IMR-90 (cell line): ENCODE measurements at regions not wholly inside any gene's neighbourhood (a gene's known extent, or its start where the extent isn't known, plus 50 kb on each side); places are given as distances from the start of the nearest gene placed in this dataset.

ENCODE experiments used
- ATAC-seq: fragments of 200-7000 bp; cut with Tn5 transposase; 2 replicates; pipeline ENCODE4 v1.9.1; 2020; ENCODE audit warnings: low read depth, mild to moderate bottlenecking, moderate library complexity
- BruUV-seq: library from RNA; stranded (reverse); fragments of 400-500 nt; replicated peaks from 2 replicates; lab custom pipeline; 2021; lab: Mats Ljungman, UMichigan
- CTCF ChIA-PET: fragments of 300-600 bp; formaldehyde crosslinking; extraction: SDS; loops from one replicate; lab custom pipeline; 2021; ENCODE audit warnings: antibody characterized with exemption; lab: Yijun Ruan, JAX
- POLR2A ChIA-PET: fragments of 300-600 bp; sonication (Branson Sonifier 250); formaldehyde crosslinking; loops from one replicate; lab custom pipeline; 2022; ENCODE audit warnings: antibody characterized with exemption; ENCODE audit not compliant: unreplicated experiment; lab: Charles Lee
- DNase-seq: peaks from one replicate; pipeline ENCODE4 v3.0.0; 2013
- H2AFZ ChIP-seq: replicated peaks from 2 replicates; pipeline ENCODE3; 2013; ENCODE audit warnings: low read length, mild to moderate bottlenecking; ENCODE audit not compliant: poor library complexity
- H2AK5ac ChIP-seq: 2 replicates; pipeline ENCODE4 v1.6.1; 2013; ENCODE audit warnings: low read depth, low read length, inconsistent platforms
- H2AK9ac ChIP-seq: replicated peaks from 2 replicates; pipeline ENCODE3; 2013; ENCODE audit warnings: mild to moderate bottlenecking, low read depth, low read length, moderate library complexity; ENCODE audit not compliant: poor library complexity
- H2BK120ac ChIP-seq: 2 replicates; pipeline ENCODE4 v1.6.1; 2013; ENCODE audit warnings: low read depth, low read length, inconsistent platforms
- H2BK15ac ChIP-seq: 3 replicates; pipeline ENCODE4 v1.6.1; 2013; ENCODE audit warnings: low read depth, low read length, inconsistent platforms
- H2BK20ac ChIP-seq: 2 replicates; pipeline ENCODE4 v1.6.1; 2013; ENCODE audit warnings: low read depth, mild to moderate bottlenecking, inconsistent platforms, low read length, moderate library complexity
- H2BK5ac ChIP-seq: 2 replicates; pipeline ENCODE4 v1.6.1; 2013; ENCODE audit warnings: mild to moderate bottlenecking, low read depth, low read length, inconsistent platforms; ENCODE audit not compliant: poor library complexity, severe bottlenecking
- H3K14ac ChIP-seq: replicated peaks from 2 replicates; pipeline ENCODE4 v1.6.1; 2013; ENCODE audit warnings: low read depth, low read length, inconsistent platforms
- H3K18ac ChIP-seq: 2 replicates; pipeline ENCODE4 v1.6.1; 2013; ENCODE audit warnings: low read depth, low read length, control low read depth
- H3K23ac ChIP-seq: 2 replicates; pipeline ENCODE4 v1.6.1; 2013; ENCODE audit warnings: low read depth, low read length, inconsistent platforms
- H3K27ac ChIP-seq: 2 replicates; pipeline ENCODE4 v1.5.1; 2013; ENCODE audit warnings: mild to moderate bottlenecking, control low read depth, low read length; ENCODE audit not compliant: insufficient read depth
- H3K27me3 ChIP-seq: 2 replicates; pipeline ENCODE4 v1.6.1; 2013; ENCODE audit warnings: low read length; ENCODE audit not compliant: control insufficient read depth, insufficient read depth
- H3K36me3 ChIP-seq: 2 replicates; pipeline ENCODE4 v1.6.1; 2013; ENCODE audit warnings: low read length, mixed read lengths; ENCODE audit not compliant: control insufficient read depth, insufficient read depth
- H3K4ac ChIP-seq: 2 replicates; pipeline ENCODE4 v1.6.1; 2013; ENCODE audit warnings: low read depth, low read length, inconsistent platforms
- H3K4me1 ChIP-seq: 2 replicates; pipeline ENCODE4 v1.6.1; 2013; ENCODE audit warnings: low read length, mixed read lengths; ENCODE audit not compliant: control insufficient read depth, insufficient read depth
- H3K4me2 ChIP-seq: 2 replicates; pipeline ENCODE4 v1.6.1; 2013; ENCODE audit warnings: low read depth, mild to moderate bottlenecking, control low read depth, low read length, moderate library complexity
- H3K4me3 ChIP-seq: 2 replicates; pipeline ENCODE4 v1.5.1; 2013; ENCODE audit warnings: low read depth, mild to moderate bottlenecking, control low read depth, low read length, moderate library complexity; ENCODE audit not compliant: insufficient read depth
- H3K56ac ChIP-seq: 2 replicates; pipeline ENCODE4 v1.6.1; 2013; ENCODE audit warnings: low read length, inconsistent platforms; ENCODE audit not compliant: insufficient read depth; ENCODE audit errors: extremely low read depth
- H3K79me1 ChIP-seq, 2 experiments: 2 replicates each; pipeline ENCODE4 v1.6.1; 2013; ENCODE audit warnings: low read length in 2 of 2, inconsistent platforms in 1 of 2, low read depth in 1 of 2
- H3K9ac ChIP-seq: 2 replicates; pipeline ENCODE4 v1.6.1; 2013; ENCODE audit warnings: low read depth, low read length, control low read depth
- H3K9me1 ChIP-seq: 2 replicates; pipeline ENCODE4 v1.6.1; 2013; ENCODE audit warnings: low read length, inconsistent platforms; ENCODE audit not compliant: insufficient read depth
- H3K9me3 ChIP-seq: 2 replicates; pipeline ENCODE4 v1.6.1; 2013; ENCODE audit warnings: low read length; ENCODE audit not compliant: control insufficient read depth, insufficient read depth
- H4K20me1 ChIP-seq: 2 replicates; pipeline ENCODE4 v1.6.1; 2013; ENCODE audit warnings: low read length, inconsistent platforms; ENCODE audit not compliant: insufficient read depth
- H4K5ac ChIP-seq: 2 replicates; pipeline ENCODE4 v1.6.1; 2013; ENCODE audit warnings: mild to moderate bottlenecking, low read depth, low read length, control low read depth
- H4K8ac ChIP-seq, 2 experiments: 2 replicates each; pipeline ENCODE4 v1.6.1; 2013; ENCODE audit warnings: low read depth in 2 of 2, low read length in 2 of 2, control low read depth in 1 of 2, inconsistent platforms in 1 of 2
- H4K91ac ChIP-seq: 2 replicates; pipeline ENCODE4 v1.6.1; 2013; ENCODE audit warnings: low read depth, low read length, inconsistent platforms; ENCODE audit not compliant: insufficient read depth
- MAFK ChIP-seq: IDR thresholded peaks from 2 replicates; pipeline ENCODE4 v1.6.1; 2012; ENCODE audit warnings: low read depth, low read length, improper control_type of control experiment
- POLR2A ChIP-seq: IDR thresholded peaks from 2 replicates; pipeline ENCODE4 v1.6.1; 2012; ENCODE audit warnings: mild to moderate bottlenecking, low read depth, low read length
- RAD21 ChIP-seq: IDR thresholded peaks from 2 replicates; pipeline ENCODE4 v1.6.1; 2012; ENCODE audit warnings: low read length, improper control_type of control experiment
- RCOR1 ChIP-seq: IDR thresholded peaks from 2 replicates; pipeline ENCODE4 v1.6.1; 2012; ENCODE audit warnings: mild to moderate bottlenecking, low read length, improper control_type of control experiment; ENCODE audit not compliant: insufficient replicate concordance
- WGBS, 2 experiments: methylation state at CpG; one replicate each; pipeline versions ENCODE4 v1.1.5 to v1.1.7; 2013; ENCODE audit warnings: missing lambda C conversion rate in 2 of 2; ENCODE audit not compliant: insufficient read length in 1 of 2; ENCODE audit errors: extremely low coverage in 2 of 2; 5-methylcytosine and 5-hydroxymethylcytosine counted together
- dilution Hi-C: fragments of 300-500 bp; cut with HindIII; formaldehyde crosslinking; loops from one replicate; pipeline ENCODE4 v1.14.3; 2018; ENCODE audit warnings: low sequenced_read_pairs; ENCODE audit not compliant: unreplicated experiment
- in situ Hi-C: fragments of 300-500 bp; cut with MboI; formaldehyde crosslinking; loops from 3 replicates; pipeline ENCODE4 v1.14.3; 2019; ENCODE audit warnings: low sequenced_read_pairs, inconsistent platforms, mixed read lengths
- intact Hi-C: fragments of 100-400 bp; cut with micrococcal nuclease; formaldehyde crosslinking; loops from 2 replicates; pipeline ENCODE4 v1.10.0; 2022

GRCh38 chr11:70001246-70001645, 76.9 kb upstream of the ANO1 start:
- BruUV-seq: no TSS peak
- Histone ChIP-seq H3K14ac (no peak overlapping the region; the same call in 1 of the 2 replicates), H2BK120ac (peak overlapping the region; percentile 47; the same call in 1 of the 2 replicates), H3K27ac (no peak overlapping the region), H3K4me1 (peaks cover 19% of the 10 kb centered on the region), H3K4me2 (no peak overlapping the region), H2AK9ac (no peak overlapping the region), H3K4ac (peak overlapping the region; percentile 61; the same call in 1 of the 2 replicates), H3K56ac (no peak overlapping the region), H2BK5ac (no peak overlapping the region), H2AFZ (no peak overlapping the region), H3K27me3 (no peaks in the 10 kb centered on the region), H2BK20ac (peak overlapping the region; percentile 12; the same call in 1 of the 2 replicates), H3K9me1 (peaks cover 33% of the 10 kb centered on the region), H4K20me1 (no peaks in the 10 kb centered on the region; the same call in 1 of the 2 replicates), H2AK5ac (peak overlapping the region; percentile 56; the same call in 1 of the 2 replicates), H2BK15ac (peak overlapping the region; percentile 30; the same call in 1 of the 3 replicates), H3K4me3 (no peak overlapping the region), H3K9me3 (no peaks in the 10 kb centered on the region), H4K5ac (no peak overlapping the region; the same call in 1 of the 2 replicates), H3K9ac (no peak overlapping the region), H3K79me1 (peaks cover 0 to 64% of the 10 kb centered on the region in 2 experiments; a peak in 3 of 4 replicates), H3K18ac (peak overlapping the region; percentile 9; the same call in 1 of the 2 replicates), H3K23ac (0 out of 2 replicates have a peak overlapping the region, but pooled peaks have one; percentile 14), H4K91ac (0 out of 2 replicates have a peak overlapping the region, but pooled peaks have one; percentile 16), H3K36me3 (no peaks in the 10 kb centered on the region), H4K8ac (peak overlapping the region in 1 of 2 experiments; percentile 5; a peak in 1 of 4 replicates)
- 100% methylated on average over 1 of the region's 6 CpGs; no CpG with 5 or more reads in 1 of the 2 experiments for WGBS, 2 experiments
- TF ChIP-seq POLR2A (no peak), RAD21 (no peak), RCOR1 (no peak), MAFK (no peak)
- DNase-seq (no peak), ATAC-seq (no peak)
- ChIA-PET POLR2A (no interaction called here), CTCF (no interaction called here)
- intact Hi-C loops (no loop called here), in situ Hi-C loops (no loop called here), dilution Hi-C loops (no loop called here)
